Esophagus muscularis mucosa (tissue), 4 donors: ENCODE measurements at regions not wholly inside any gene's neighbourhood (a gene's known extent, or its start where the extent isn't known, plus 50 kb on each side); places are given as distances from the start of the nearest gene placed in this dataset.

ENCODE experiments used
- DNase-seq: peaks from one replicate; pipeline ENCODE4 v3.0.0-alpha.2; 2017; ENCODE audit errors: extremely low spot score
- H3K27ac ChIP-seq, 4 donors: fragments of 200-600 bp; sonication (generic); replicated peaks in 1 of 4; 1 replicate in 3 of 4; 2 replicates in 1 of 4; pipeline ENCODE4 v1.5.1; 2016 to 2019; ENCODE audit warnings: mild to moderate bottlenecking in 1 of 4
- H3K27me3 ChIP-seq, 4 donors: fragments of 200-600 bp; sonication (generic); one replicate each; pipeline versions ENCODE4 v1.5.1 to v1.6.0; 2016 to 2019
- H3K36me3 ChIP-seq, 4 donors: fragments of 200-600 bp; sonication (generic); one replicate each; pipeline ENCODE4 v1.5.1; 2016 to 2019
- H3K4me1 ChIP-seq, 4 donors: fragments of 200-600 bp; sonication (generic); one replicate each; pipeline ENCODE4 v1.5.1; 2016 to 2019
- H3K4me3 ChIP-seq, 4 donors: fragments of 200-600 bp; sonication (generic); 1 replicate in 2 of 4; 2 replicates in 2 of 4; pipeline ENCODE4 v1.5.1; 2016 to 2019; ENCODE audit warnings: mild to moderate bottlenecking in 4 of 4, moderate library complexity in 1 of 4
- H3K9me3 ChIP-seq, 4 donors: fragments of 200-600 bp; sonication (generic); 1 replicate in 3 of 4; 2 replicates in 1 of 4; pipeline ENCODE4 v1.5.1; 2016 to 2019
- EP300 ChIP-seq: sonication (generic); formaldehyde crosslinking; IDR thresholded peaks from one replicate; pipeline ENCODE4 v1.6.1; 2017; ENCODE audit warnings: antibody characterized with exemption
- POLR2A ChIP-seq: fragments of 450-650 bp; IDR thresholded peaks from one replicate; pipeline ENCODE4 v1.6.1; 2017; ENCODE audit warnings: antibody characterized with exemption, moderate library complexity, mild to moderate bottlenecking, low read depth
- POLR2AphosphoS5 ChIP-seq, 2 donors: sonication (generic); formaldehyde crosslinking; IDR thresholded peaks; one replicate each; pipeline ENCODE4 v1.6.1; 2017; ENCODE audit warnings: antibody characterized with exemption in 2 of 2
- WGBS: methylation state at CpG from one replicate; pipeline ENCODE4 v1.1.5; 2018; 5-methylcytosine and 5-hydroxymethylcytosine counted together
- intact Hi-C: fragments of 100-400 bp; cut with DNase I; formaldehyde crosslinking; loops from one replicate; pipeline ENCODE4 v1.15.1; 2023
- TF ChIP-seq, protein P1 (sequence below), 3 experiments: fragments of 200-600 bp in 2 of 3; fragments of 450-650 bp in 1 of 3; sonication (generic) in 2 of 3; IDR thresholded peaks; one replicate each; pipeline ENCODE4 v1.5.1; 2017 to 2019; ENCODE audit warnings: antibody characterized with exemption in 3 of 3, mild to moderate bottlenecking in 2 of 3, moderate library complexity in 1 of 3

DNA sequence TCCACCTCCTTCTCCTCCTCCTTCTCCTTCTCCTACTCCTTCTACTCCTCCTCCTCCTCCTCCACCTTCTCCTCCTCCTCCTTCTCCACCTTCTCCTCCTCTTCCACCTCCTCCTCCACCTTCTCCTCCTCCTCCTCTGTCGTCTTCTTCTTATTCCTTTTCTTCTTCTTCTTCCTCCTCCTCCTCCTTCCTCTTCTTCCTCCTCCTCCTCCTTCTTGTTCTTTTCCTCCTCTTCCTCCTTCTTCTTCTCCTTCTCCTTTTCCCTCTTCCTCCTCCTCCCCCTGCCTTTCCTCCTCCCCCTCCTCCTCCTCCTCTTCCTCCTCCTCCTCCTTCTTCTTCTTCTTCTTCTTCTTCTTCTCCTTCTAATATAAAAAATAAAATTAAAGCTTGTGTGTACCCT, 971.2 kb upstream of the PIK3C3 start:
- Histone ChIP-seq H3K27me3 (no peaks in the 10 kb centered on the region), H3K9me3 (no peaks in the 10 kb centered on the region), H3K27ac (no peak overlapping the region), H3K36me3 (no peaks in the 10 kb centered on the region), H3K4me1 (no peaks in the 10 kb centered on the region), H3K4me3 (no peak overlapping the region)
- 88% methylated on average over 1 of the region's 1 CpG for WGBS
- DNase-seq = no peak
- intact Hi-C loops = no loop called here
- TF ChIP-seq POLR2A (no peak), POLR2AphosphoS5 (IDR thresholded peaks at IDR 0.05) (no peak), EP300 (no peak)
- TF ChIP-seq, protein P1, sequence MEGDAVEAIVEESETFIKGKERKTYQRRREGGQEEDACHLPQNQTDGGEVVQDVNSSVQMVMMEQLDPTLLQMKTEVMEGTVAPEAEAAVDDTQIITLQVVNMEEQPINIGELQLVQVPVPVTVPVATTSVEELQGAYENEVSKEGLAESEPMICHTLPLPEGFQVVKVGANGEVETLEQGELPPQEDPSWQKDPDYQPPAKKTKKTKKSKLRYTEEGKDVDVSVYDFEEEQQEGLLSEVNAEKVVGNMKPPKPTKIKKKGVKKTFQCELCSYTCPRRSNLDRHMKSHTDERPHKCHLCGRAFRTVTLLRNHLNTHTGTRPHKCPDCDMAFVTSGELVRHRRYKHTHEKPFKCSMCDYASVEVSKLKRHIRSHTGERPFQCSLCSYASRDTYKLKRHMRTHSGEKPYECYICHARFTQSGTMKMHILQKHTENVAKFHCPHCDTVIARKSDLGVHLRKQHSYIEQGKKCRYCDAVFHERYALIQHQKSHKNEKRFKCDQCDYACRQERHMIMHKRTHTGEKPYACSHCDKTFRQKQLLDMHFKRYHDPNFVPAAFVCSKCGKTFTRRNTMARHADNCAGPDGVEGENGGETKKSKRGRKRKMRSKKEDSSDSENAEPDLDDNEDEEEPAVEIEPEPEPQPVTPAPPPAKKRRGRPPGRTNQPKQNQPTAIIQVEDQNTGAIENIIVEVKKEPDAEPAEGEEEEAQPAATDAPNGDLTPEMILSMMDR (IDR thresholded peaks at IDR 0.05) = no peak

DNA sequence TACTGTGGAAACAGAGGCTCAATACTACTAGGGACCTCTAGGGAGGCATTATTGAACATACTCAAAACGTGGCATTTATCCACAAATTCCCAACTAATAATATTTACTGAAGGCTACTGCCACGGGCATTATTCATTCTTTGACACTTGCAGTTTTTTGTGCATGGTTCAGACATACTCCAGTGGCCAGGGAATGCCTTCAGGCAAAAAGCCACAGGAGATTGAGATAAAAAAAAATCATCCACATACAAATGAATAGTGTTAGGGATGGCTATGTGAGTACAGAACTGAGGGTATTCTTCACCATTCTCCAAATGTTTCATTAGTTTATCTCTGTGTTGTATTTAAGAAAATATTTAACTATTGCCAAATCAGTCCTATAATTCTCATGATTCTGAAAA, 974.9 kb upstream of the PIK3C3 start:
- Histone ChIP-seq H3K36me3 (no peaks in the 10 kb centered on the region), H3K4me1 (no peaks in the 10 kb centered on the region), H3K27me3 (no peaks in the 10 kb centered on the region), H3K4me3 (no peak overlapping the region), H3K9me3 (no peaks in the 10 kb centered on the region), H3K27ac (no peak overlapping the region)
- no peak for DNase-seq
- 34% methylated on average over 2 of the region's 2 CpGs for WGBS
- TF ChIP-seq POLR2AphosphoS5 (IDR thresholded peaks at IDR 0.05) (no peak), EP300 (no peak), POLR2A (no peak)
- TF ChIP-seq, protein P1 (IDR thresholded peaks at IDR 0.05) = no peak
- intact Hi-C loops = no loop called here

DNA sequence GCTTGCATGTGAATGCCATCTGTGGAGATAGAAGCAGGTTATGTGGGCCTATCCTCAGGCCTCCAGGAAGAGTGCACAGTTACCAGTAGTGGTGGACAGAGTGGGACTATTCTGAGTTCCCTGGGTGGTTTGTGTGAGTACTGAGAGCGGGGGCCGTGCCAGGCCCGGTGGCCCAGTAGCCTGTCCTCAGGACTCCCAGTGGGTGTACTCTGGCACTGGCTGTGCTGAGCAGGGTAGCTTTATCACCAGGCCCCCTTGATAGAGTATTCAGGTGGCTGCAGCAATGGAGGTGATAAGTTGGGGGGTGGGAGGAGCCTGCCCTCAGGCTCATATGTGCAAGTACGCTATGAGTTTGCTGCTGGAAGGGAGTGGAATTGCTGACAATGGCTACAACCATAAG, 979.0 kb upstream of the PIK3C3 start:
- TF ChIP-seq EP300 (no peak), POLR2AphosphoS5 (IDR thresholded peaks at IDR 0.05) (no peak), POLR2A (no peak)
- TF ChIP-seq, protein P1 (IDR thresholded peaks at IDR 0.05) = no peak
- H3K36me3 ChIP-seq = no peaks in the 10 kb centered on the region
- H3K27me3 ChIP-seq = no peaks in the 10 kb centered on the region
- no peak overlapping the region for H3K27ac ChIP-seq
- intact Hi-C loops = no loop called here
- DNase-seq = no peak
- WGBS = 82% methylated on average over 2 of the region's 4 CpGs
- H3K9me3 ChIP-seq = peaks cover 0 to 15% (median 3%) of the 10 kb centered on the region in 4 donors
- no peak overlapping the region for H3K4me3 ChIP-seq
- no peaks in the 10 kb centered on the region for H3K4me1 ChIP-seq

DNA sequence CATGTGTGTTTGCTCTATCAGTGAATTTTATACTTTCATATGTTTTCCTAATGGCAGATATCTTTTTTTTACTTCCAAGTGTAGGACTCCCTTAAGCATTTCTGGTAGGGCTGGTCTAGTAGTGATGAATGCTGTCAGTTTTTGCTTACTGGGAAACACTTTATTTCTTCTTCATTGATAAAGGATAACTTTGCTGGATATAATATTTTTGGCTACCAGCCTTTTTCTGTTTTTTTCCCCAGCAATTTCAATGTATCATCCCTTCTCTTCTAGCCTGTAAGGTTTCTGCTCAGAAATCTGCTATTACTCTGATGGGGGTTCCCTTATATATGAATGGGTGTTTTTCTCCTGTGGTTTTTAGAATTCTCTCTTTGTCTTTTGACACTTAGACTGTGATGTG, 980.6 kb upstream of the PIK3C3 start:
- Histone ChIP-seq H3K9me3 (peaks cover 0 to 15% (median 3%) of the 10 kb centered on the region in 4 donors), H3K4me3 (no peak overlapping the region), H3K4me1 (no peaks in the 10 kb centered on the region), H3K27ac (no peak overlapping the region), H3K27me3 (no peaks in the 10 kb centered on the region), H3K36me3 (no peaks in the 10 kb centered on the region)
- no peak for DNase-seq
- intact Hi-C loops = no loop called here
- TF ChIP-seq EP300 = no peak
- TF ChIP-seq POLR2AphosphoS5 (IDR thresholded peaks at IDR 0.05) = no peak
- TF ChIP-seq POLR2A = no peak
- TF ChIP-seq, protein P1 (IDR thresholded peaks at IDR 0.05) = no peak

DNA sequence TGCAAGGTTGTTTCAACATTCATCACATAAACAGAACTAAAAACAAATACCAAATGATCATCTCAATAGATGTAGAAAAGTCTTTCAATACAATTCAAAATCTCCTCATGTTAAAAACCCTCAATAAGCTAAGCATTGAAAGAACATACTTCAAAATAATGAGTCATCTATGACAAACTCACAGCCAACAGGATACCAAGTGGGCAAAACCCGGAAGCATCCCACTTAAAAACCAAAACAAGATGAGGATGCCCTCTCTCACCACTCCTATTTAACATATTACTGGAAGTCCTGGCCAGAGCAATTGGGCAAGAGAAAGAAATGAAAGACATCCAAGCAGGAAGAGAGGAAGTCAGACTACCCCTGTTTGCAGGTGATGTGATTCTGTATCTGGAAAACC, 992.2 kb upstream of the PIK3C3 start:
- no peaks in the 10 kb centered on the region for H3K4me1 ChIP-seq
- H3K4me3 ChIP-seq = no peak overlapping the region
- H3K27me3 ChIP-seq = no peaks in the 10 kb centered on the region
- 86% methylated on average over 1 of the region's 1 CpG for WGBS
- no peak for TF ChIP-seq POLR2A
- no peak for TF ChIP-seq EP300
- no peak for TF ChIP-seq POLR2AphosphoS5 (IDR thresholded peaks at IDR 0.05)
- TF ChIP-seq, protein P1 (IDR thresholded peaks at IDR 0.05) = no peak
- intact Hi-C loops = no loop called here
- H3K36me3 ChIP-seq = no peaks in the 10 kb centered on the region
- H3K27ac ChIP-seq = no peak overlapping the region
- DNase-seq = no peak
- no peaks in the 10 kb centered on the region for H3K9me3 ChIP-seq
